HG03442 (cell line): ENCODE measurements at regions not wholly inside any gene's neighbourhood (a gene's known extent, or its start where the extent isn't known, plus 50 kb on each side); places are given as distances from the start of the nearest gene placed in this dataset.

ENCODE experiments used
- ATAC-seq: cut with Tn5 transposase; IDR thresholded peaks from one replicate; pipeline ENCODE4 v1.9.1; 2021; ENCODE audit warnings: mild to moderate bottlenecking, moderate library complexity; ENCODE audit not compliant: unreplicated experiment

GRCh38 chr6:14620522-14620921 lies 502.9 kb downstream of the CD83 start:
- no peak for ATAC-seq

DNA sequence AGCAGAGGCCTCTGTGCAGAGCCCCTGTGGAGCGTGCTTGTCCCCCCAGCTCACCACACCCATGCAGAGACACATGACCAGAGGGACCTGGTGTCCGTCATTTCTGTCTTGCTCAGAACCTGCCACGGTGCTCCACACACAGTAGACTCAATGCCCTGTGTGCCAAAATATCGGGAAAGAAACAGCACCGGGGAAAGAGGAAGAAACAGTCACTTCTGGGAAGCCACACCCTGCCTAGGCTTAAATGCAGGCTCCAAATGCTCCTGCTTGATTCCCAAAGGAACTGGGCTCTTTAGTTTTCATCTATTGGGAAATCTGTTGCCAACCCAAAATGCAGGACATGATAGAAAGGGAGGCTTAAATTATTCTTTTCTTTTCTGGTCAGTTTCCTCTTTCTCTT lies 503.9 kb downstream of the CD83 start:
- no peak for ATAC-seq

GRCh38 chr6:14622085-14622484 lies 504.5 kb downstream of the CD83 start:
- ATAC-seq: no peak

DNA sequence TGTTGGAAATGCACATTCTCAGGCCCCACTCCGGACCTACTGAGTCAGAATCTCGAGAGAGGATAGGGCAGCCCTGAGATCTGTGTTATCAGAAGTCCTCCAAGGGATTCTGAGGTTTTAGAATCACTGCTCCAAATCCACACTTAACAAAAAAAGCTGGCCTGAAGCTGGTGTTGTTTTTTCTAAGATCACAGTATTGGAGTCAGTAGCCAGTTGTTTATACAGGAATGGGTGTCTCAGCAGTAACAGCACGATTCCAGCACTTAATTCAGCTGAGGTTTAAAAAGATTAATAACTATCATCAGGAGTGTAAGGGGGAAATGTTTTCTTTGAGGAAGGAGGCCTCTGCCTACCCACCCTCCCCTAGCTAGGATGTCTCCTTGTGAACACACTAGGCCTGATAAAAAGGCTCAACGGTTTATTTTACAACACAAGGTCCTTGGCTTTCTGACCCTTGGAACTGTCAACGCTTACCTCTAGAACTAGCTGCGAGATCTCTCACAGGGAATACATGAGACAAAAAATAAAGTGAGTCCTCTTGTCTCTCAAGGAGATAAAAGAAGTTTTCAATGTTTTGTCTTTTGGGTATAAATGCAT lies 505.4 kb downstream of the CD83 start:
- no peak for ATAC-seq

GRCh38 chr6:14625173-14625895 lies 507.8 kb downstream of the CD83 start:
- ATAC-seq: no peak

DNA sequence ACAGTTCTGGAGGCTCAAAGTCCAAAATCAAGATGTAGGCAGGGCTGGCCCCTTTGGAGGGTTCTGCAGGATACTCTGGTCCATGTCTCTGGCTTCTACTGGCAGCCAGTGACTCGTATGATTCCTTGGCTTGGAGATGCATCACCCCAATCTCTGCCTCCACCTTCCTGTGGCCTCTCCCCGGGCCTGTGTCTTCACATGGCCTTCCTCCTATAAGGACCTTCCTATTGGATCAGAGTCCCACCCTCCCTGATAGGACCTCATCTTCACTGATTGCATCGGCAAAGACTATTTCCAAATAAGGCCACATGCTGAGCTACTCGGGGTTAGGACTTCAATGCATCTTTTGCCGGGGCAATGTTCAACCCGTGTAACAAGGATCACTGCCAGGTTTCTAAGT lies 509.0 kb downstream of the CD83 start:
- ATAC-seq: no peak

DNA sequence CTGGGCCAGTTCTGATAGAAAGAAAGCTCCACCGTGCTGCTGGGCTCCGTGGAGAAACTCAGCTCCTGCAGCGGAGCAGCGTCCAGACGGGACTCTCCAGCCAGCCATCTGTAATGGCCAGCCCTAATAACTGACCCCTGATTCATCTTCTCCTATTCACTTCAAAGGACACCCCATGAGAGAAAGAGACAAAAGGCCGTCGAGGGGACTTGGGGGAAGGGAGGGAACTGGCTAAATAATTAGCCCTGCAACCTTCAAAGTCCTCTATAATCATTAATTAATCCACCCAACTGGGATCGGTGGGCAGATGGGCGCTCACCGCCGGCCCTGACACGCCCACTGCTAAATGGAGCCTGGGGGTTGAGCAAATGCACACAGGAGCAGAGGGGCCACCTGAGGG lies 512.4 kb downstream of the CD83 start:
- no peak for ATAC-seq

GRCh38 chr6:14633479-14633878 lies 515.9 kb downstream of the CD83 start:
- ATAC-seq: no peak

- ATAC-seq: no peak
Observed at GRCh38 chr6:14634072-14634471, 516.5 kb downstream of the CD83 start.

- ATAC-seq: no peak
Observed at GRCh38 chr6:14635195-14635594, 517.6 kb downstream of the CD83 start.

GRCh38 chr6:14635934-14636591 lies 518.5 kb downstream of the CD83 start:
- peak; percentile 46 for ATAC-seq

GRCh38 chr6:14638435-14638905 lies 520.9 kb downstream of the CD83 start:
- ATAC-seq: no peak

GRCh38 chr6:14638906-14639761 lies 521.6 kb downstream of the CD83 start:
- ATAC-seq: no peak

DNA sequence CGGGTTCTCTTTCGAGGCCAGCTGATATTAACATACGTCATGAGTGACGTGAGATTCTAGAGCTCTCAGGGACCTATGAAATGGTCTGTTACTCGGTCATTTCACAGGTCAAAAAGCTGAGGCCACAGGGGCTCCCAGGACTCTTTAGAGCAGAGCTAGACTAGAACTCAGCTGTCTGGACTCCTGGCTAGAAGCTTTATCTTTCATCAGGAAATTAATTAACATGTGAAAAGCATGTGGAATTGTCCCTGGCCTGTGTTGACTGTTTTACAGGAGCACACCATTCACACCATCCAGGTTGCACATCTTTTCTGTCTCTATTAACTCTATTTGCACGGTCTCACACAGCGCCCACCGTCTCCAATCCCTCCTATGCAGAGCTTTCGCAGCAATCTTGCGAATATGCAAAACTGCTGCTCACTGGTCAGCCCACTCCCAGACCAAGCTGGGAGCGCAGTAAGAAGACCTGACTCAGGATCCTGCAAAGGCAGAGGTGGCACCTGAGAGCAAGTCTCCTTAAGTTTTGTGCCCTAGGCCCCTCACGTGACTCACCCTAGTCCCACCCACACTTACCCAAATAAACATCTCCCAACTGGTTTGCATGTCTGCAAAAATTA lies 522.5 kb downstream of the CD83 start:
- ATAC-seq: no peak

GRCh38 chr6:14640631-14641030 lies 523.1 kb downstream of the CD83 start:
- ATAC-seq: no peak

- no peak for ATAC-seq
Observed at GRCh38 chr6:14641423-14642135, 524.0 kb downstream of the CD83 start.

DNA sequence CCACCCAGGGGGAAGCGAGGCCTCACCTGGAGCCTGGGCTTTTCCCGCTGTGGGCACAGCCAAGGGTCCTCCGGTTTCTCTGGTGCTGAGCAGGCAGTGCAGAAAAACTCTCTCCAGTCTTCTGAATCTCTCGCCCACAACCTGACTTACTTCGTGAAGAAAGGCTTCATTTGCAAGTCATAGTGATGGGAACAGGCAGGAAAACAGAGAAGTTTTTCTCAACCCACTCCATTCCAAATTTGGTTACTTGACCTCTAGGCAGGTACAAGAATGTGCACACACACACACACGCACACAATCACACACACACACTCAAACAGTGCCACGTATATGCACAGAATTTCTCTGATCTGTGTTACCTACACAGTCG lies 524.5 kb downstream of the CD83 start:
- no peak for ATAC-seq

GRCh38 chr6:14642842-14643241 lies 525.3 kb downstream of the CD83 start:
- no peak for ATAC-seq

GRCh38 chr6:14644381-14644780 lies 526.8 kb downstream of the CD83 start:
- no peak for ATAC-seq

DNA sequence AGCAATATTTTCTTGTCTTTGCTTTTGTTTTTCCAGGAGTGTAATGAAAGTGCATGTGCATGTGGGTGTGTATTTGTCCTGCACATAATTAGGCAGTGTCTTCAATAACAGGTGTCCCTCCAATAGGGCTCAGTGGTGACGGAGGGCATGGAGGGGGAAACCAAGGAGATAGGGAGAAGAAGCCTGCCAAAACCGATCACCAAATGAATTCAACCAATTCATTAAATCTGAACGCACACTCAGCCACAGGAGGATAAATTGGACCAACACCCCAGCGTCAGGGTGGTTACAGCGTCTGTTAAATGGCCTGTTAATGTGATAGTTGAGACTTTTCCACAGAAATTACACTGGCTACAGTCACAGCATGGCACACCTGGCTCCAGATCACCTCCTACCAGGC lies 527.6 kb downstream of the CD83 start:
- ATAC-seq: no peak
